T-helper 1 cell treated with Interleukin-12 subunit alpha and Interleukin-12 subunit beta and Interleukin-4 antibody, amounts not matched to agents 30 ng/mL and 1 ng/mL, for 36 hours (primary cell): ENCODE measurements at regions not wholly inside any gene's neighbourhood (a gene's known extent, or its start where the extent isn't known, plus 50 kb on each side); places are given as distances from the start of the nearest gene placed in this dataset.

Source experiments
- intact Hi-C: fragments of 100-400 bp; cut with micrococcal nuclease; formaldehyde crosslinking; loops from one replicate; pipeline ENCODE4 v1.15.1; 2024

DNA sequence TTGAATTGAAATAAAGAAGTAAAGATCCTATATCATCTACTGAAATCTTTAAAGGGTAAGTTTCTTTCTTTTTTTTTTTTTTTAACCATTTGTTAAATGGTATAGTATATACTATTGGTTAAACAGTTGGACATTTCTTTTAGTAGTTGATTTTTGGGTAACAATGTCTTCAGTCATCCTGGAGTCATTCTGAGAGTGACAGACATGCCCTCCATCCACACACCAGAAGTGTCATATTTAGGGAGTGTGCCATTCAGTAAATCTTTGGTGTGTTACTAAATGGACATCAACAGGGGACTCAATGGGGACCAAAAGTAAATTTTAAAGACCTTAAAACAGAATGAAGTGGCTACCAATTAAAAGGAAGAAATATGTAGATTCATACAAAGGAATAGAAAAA is 50.8 kb upstream of the SLC39A10 start:
- intact Hi-C loops = no loop called here

DNA sequence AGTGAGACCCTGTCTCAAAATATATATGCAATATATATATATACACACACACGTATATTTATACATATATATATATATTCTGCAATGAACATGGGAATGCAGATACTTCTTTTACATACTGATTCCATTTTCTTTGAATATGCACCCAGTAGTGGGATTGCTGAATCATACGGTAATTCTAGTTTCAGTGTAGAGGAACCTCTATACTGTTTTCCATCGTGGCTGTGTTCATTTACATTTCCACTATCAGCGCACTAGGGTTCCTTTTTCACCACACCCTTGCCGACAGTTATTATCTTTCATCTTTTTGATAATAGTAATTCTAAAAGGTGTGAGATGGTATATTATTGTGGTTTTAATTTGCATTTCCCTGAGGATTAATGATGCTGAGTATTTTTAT is 52.3 kb upstream of the SLC39A10 start:
- intact Hi-C loops = no loop called here

DNA sequence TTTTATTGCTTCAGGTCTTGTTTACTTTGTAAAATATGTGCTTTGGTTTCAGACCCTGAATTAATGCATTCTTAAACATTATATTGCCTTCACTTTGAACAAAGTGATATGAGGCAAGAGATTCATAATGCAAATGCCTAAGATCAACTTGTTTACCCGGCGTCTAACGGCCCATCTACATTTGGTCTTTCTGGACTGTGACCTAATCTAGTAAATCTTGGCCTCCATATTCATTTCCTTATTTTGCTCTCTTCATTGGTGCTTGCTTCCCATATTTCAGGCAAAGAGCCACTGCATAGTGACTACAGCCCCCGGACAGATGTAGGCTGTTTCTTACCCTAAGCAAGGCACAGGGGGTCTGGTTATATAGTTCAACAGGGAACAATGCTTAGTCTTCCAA is 53.0 kb upstream of the SLC39A10 start:
- intact Hi-C loops = no loop called here

DNA sequence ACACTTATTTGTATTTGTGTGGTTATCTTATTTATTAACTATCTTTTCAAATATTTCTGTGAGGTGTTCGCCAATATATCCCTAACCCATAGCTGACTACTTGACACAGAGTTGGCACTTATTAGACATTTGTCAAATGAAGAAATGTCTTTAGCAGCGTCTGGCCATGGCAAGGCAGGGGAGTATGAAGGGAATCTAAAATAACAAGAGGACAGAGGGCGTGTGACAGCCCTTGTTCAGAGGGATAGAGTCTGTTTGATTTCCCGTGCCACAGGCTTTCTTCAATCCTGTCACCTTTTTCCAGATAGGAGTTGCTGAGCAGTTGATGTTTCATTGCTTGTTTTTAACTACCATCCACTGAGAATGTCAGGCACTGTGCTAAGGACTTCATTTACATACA is 53.6 kb upstream of the SLC39A10 start:
- intact Hi-C loops = no loop called here

DNA sequence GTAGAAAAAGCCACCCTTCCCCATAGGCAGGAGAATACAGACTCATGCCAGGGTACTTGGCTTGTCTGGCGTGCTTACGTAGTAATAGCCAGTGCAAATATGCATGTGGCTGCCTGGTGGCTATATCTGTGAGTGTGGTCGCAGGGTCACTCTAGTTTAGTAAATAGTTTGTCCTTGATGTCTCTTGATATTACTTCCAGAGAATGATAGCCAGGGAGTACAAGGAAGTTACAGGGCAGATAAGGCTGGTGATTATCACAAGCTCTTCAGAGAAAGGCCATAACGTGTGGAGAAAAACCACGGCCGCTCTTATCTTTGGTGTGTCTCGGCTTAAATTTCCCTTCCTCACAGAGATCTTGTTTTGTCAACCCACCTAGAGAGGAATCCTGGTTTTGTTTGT is 54.3 kb upstream of the SLC39A10 start:
- intact Hi-C loops = no loop called here

DNA sequence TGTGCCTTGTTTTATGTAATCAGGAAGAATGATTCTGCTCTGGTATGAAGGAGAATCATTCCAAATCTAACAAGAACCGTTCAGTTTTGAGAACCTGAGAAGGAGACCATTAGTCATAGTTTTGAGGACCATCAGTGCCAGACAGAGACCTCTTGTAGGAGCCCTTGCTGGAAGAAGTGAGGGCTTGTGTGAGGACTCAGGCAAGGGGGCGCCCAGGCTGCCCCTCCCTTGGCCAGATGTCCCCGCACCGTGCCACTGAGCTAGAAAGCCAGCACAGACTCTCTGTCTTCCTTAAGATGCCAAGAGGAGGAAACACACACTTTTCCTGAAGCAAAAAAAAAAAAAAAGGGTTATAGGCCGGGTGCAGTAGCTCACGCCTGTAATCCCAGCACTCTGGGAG is 55.7 kb upstream of the SLC39A10 start:
- intact Hi-C loops = no loop called here

DNA sequence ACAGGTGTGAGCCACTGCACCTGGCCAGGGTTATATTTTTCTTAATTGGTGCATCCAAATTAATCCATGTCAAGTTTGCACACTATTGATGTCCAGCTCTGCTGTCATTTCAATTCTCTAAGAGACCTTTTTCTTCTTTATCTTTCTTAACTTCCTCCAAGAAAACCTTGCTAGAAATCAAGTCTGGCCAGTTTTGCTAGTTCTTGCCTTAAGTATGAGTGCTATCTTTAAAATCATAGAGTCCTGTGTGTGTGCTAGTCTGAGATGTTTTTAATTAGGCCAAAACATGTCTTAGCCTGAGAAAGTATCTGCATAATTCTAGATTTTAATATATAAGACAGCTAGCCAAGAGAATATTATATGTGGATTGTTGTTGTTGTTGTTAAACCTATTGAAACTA is 56.2 kb upstream of the SLC39A10 start:
- intact Hi-C loops = no loop called here

DNA sequence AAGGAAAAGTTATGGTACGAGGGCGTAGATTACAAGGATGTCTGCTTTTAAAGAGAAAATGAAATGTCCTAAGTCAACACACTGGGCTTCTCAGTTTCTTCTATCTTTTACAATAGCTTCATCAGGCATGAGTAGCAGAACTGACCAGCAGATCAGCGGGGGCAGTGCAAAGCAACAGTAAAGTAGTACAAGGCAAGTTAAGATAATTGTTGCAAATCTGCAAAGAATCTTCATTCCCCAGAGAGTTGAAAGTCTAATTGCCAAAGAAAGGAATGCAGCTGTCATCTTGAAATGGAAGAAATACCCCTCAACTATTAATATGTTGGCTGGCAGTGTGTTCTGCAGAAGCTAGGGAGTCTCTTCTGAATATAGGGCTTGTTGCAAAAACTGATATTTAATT is 60.2 kb upstream of the SLC39A10 start:
- intact Hi-C loops = no loop called here

DNA sequence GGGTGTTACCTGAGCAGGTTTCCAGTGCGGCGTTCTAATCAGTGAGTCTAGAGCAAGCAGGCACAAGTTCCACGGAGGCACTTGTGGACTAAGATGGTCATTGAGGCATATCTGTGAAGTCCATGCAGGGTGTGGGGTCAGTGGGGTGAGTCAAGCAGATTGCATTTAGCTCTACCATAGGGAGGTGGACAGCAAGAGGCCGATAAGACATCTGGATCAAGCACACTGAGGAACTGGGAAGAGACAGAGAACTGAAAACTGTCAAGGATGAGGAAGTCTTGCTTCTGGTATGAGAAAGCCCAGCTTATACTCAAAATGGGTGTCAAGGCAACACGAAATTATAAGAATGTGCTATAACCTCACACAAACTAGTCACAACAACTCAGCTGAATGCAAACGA is 61.2 kb upstream of the SLC39A10 start:
- intact Hi-C loops = no loop called here

DNA sequence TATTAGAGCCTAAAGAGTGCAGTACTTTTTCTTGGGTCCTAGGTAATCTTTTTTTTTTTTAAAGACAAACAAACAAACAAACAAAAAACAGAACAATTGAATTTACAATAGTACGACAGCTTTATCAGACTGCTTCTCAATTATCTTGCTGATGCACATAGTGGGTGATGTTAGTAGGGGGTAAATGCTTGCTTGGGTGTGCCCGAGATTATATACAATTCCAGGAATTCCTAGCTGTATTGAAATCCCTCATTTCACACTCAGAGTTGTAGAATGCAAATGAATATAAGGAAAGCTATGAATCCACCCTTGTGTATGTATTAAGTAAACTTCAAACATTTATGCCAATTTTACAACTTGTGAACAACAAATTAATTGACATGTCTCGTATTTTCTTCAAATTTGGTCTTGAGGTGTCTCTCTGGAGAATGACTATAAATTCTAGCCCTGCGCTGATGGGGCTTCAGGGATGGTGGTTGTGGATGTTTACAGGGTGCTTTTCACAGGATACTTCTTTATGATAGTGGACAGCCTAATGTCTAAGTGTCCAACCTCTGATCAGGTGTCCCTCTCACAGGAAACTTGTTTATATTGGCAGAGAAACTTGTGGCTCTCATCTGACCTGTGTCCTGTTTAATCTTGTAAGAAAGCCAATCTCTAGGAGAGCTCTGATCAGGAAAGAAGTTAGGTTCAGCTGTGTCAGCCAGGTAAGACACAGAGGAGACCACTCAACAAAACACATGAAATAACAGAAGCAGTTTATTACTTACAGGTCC is 61.9 kb upstream of the SLC39A10 start:
- intact Hi-C loops = no loop called here

DNA sequence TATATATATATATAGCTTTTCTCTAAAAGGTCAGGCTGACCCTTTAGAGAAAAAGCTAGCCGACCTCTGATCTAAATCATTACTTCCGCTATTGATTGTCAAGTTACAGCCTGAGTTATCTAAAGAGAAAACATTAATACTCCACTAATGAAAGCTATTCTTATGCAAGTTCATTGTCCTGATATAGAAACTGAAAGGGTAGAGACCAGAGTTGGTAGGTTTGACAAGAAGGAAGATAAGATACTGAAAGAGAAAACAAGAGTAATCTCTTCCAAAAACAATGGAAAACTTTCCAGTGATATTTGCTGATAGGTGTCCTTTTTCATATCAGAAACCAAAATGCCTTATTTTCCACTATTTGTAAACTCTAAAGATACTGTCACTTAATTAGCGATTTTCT is 62.8 kb upstream of the SLC39A10 start:
- intact Hi-C loops = no loop called here

DNA sequence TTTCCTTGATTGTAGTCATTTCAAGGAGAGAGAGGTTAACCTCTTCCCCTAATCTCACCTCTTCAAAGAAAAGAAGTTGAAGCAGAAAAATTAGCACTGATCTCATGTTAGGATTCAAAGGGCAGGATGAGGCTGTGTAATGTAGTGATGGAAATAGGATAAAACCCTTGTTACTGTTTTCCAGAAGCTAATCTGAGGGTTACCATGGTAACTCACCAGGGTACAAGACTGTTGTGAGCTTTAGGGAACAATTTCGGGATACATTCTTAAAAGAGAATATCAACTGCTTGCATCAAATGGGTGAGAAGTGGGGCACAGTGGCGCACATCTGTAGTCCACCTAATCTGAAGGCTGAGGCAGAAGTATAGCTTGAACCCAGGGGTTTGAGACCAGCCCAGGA is 64.9 kb upstream of the SLC39A10 start:
- intact Hi-C loops = no loop called here

DNA sequence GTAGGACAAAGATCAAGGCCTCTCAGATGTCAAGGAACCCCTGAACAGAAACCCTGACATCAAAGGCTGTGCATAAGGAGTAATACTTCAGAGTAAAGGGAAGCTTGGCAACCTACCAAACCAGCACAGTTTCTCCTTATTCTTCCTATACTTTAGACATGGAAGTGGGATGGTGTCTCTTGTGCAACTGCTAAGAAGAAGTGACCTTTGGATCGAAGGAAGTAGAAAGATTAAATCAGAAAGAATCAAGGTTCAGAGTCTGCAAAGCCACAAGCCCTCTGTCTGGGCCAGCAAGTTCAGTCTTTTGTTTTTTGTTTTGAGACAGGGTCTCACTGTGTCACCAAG is 66.2 kb upstream of the SLC39A10 start:
- intact Hi-C loops = loop anchor here (2.0 kb wide), 1 partner anchor 14 kb away; no protein-coding TSS in a partner anchor

DNA sequence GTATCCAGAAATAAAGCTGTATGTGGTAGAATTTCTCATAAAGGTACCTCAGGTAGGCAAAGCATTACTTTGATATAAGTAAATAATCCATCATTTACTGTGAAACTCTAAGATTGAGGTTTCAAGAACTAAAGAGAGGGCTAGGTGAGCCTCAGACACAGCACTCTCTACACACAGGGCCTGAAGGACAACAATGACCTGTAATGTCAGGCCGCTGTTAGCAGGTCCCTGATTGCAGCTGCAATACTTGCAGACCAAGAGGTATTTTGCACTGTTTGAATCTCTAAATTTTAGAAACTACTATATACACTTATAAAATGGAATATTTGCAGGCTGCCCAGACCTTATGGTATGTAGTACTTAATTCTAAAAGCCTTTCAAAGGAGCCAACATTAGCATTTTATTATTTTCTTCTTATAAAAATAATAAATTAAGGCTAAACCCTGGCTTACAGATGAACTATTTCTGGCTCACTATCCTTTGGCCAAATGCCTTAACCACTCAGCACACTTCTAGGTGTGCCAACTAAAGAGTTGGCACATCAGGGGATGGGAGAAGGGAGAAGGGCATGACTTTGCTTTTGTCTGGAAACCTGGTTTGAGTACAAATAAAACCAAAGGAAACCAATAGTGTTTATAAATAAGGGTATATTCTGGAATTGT is 66.7 kb upstream of the SLC39A10 start:
- intact Hi-C loops = loop anchor here (2.0 kb wide), 1 partner anchor 14 kb away; no protein-coding TSS in a partner anchor

DNA sequence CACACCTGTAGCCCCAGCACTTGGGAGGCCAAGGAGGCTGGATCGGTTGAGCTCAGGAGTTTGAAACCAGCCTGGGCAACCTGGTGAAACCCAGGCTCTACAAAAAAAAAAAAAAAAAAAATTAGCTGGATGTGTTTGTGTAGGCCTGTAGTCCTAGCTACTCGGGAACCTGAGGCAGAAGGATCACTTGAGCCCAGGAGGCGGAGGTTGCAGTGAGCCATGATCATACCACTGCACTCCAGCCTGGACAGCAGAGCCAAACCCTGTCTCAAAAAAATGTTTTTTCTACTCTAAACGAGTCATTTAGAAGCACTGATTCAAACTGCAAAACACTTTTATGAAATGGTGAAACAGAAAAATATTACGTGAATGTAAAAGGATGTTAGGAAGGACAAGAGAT is 69.1 kb upstream of the SLC39A10 start:
- intact Hi-C loops = no loop called here

DNA sequence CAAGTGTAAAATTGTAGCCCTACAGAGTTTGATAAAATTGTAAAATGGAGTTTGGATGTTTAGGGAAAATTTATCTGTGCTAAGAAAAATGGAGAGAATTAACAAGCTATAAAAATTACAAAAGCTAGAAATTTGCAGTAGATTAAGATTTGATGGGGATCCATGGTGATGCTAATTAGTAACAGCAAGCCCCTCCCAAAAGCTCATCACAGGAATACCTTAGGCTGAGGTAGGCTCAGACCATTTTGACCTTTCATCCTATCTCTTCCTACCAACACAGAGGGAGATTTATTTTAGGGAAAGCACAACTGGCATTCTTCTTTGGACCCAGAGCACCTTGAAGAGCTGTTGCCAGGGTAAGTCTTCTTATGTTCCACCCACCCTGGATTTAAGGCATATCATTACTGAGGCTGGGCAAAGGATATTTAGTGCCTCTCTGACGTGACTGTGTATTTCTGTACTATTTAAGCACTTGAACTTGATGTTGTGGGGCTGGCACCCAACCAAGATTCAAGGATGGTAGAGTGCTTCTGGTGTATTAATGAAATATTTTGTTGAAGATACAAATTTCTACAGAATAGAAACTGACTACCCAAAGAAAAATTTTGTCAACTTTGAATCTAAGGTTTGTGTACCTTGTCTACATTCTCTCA is 70.8 kb upstream of the SLC39A10 start:
- intact Hi-C loops = no loop called here

DNA sequence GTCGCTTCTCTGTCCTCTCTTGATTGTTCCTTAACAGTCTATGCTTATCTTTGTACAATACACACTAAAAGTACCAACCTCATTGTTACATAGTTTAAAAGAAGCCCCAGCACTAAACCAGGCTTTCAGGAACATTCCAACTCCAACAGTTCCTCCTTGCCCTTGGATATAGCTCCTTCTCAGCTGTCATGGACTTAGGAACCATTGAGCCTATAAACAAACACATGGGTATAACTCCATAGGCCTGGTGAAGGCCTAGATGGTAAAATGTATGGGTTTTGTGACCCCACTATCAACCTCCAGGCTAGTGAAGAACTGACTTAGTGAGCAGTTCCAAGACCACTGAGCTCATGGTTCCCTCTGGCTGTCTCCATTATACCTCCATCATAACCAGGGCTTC is 74.8 kb upstream of the SLC39A10 start:
- intact Hi-C loops = no loop called here

DNA sequence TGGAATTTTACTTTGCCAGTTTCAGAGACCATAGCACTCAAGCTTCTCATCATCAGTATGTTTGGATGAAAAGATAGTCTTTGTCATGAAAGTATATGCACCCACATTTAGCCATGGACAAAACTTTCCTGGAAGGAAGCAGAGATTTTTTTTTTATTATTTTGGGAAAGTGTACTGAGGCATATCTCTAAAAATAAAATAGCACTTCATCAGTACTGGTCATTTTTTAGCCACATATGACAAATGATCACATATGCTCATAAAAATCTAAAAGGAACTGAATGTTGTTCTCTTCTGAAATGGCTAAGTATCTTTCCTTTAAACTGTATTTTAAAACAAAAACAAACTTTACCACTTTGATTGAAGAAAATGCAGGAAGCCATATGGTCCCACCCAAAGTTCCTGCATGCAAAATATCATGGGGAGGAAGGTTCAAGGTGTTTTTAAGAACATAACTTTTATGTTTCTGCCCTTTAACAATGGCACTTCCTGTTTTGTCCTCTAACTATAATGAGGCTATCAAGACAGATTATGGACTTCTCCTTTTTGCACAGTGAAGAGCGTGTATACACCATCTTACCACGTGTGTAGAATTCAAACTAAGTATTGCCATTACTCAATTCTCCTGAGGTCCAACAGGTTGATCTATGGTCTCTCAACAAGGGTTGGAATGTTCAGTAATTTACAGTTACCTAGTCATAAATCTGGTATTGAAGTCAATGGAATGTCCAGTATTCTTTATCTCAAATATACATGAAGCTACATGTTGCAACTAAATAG is 77.1 kb upstream of the SLC39A10 start:
- intact Hi-C loops = loop anchor here (5.0 kb wide), 1 partner anchor 48 kb away; no protein-coding TSS in a partner anchor

DNA sequence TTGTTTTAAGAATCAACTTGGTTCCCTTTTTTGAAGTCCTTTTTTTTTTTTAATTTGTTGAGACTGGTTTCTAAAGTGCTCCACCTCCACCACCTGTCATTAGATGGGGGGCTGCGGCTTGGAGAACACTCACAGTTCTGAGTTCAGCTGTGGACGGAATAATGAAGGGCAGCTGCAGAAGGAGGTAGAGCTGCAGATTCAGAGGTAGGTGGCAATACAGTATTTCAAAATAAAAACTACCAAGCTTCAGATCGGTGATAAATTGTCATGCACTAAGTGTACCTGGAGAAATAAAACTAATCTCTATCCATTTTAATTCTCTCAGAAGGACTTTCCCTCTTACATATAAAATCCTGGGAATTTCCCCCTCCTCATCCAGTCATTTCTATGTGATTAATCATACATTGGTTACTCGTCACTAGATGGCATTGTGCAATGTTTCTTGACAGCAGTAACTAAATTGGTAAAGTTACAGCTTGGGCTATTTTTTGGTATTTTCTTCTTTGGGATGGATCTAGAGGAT is 81.1 kb upstream of the SLC39A10 start:
- intact Hi-C loops = loop anchor here (1.0 to 5.0 kb wide), 4 partner anchors 15 to 490 kb away; no protein-coding TSS in a partner anchor

DNA sequence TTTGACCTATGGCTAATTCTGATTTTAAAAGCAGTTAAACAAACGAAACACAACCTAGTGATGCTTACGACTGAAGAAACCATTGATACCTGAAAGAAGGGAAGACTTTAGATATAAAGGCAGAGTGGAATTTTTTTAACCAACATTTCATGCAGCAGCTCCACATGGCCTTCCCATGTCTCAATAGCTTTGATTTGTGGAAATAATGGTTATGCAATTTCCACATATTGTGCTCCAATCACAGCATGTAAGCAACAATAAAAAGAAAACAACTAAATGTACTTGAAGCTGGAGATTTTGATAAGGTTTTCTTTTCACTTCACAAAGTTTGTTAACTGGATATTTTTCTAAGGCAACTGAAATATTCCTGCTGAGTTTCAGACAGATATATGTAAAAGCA is 82.0 kb upstream of the SLC39A10 start:
- intact Hi-C loops = loop anchor here (5.0 kb wide), 1 partner anchor 43 kb away; no protein-coding TSS in a partner anchor

DNA sequence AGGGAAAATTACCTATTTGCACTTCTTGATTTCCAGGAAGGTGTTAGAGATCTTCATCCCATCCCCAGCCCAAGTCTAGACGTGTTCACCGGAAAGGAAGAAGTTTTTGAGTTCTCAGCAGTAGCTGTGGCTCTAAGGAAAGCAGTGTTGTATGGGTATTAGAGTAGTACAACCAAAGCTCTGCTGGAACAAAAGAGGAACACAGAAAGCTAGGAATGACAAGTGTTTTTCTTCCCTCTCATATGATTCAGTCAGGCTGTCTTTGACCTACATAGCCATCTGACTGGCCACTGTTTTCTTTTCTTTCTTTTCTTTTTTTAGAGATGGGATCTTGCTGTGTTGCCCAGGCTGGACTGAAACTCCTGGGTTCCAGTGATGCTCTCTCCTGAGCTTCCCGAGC is 82.7 kb upstream of the SLC39A10 start:
- intact Hi-C loops = no loop called here
